ENCODE measurements at regions not wholly inside any gene's neighbourhood (a gene's known extent, or its start where the extent isn't known, plus 50 kb on each side); places are given as distances from the start of the nearest gene placed in this dataset.
"Not testable (repeated sequence)": the region's sequence is repeated elsewhere in the genome, so short reads cannot be mapped to it uniquely, and the experiment has no call there.

GRCh38 chr14:65179231-65179630, 76.9 kb upstream of the MAX start:
- not testable (repeated sequence) for TF ChIP-seq ZFX (IDR thresholded peaks at IDR 0.05); CTCF (conservative IDR thresholded peaks at IDR 0.05)

All from C4-2B (cell line).